CD4-positive, CD25-positive, alpha-beta regulatory T cell (primary cell): ENCODE measurements at regions not wholly inside any gene's neighbourhood (a gene's known extent, or its start where the extent isn't known, plus 50 kb on each side); places are given as distances from the start of the nearest gene placed in this dataset.

Source experiments
- ATAC-seq, 2 donors: fragments of 150-1000 bp; cut with Tn5 transposase; one replicate each; pipeline ENCODE4 v1.10.0; 2021; ENCODE audit warnings: low read depth in 2 of 2, moderate number of reproducible peaks in 2 of 2, moderate library complexity in 1 of 2
- DNase-seq, 3 donors: peaks; one replicate each; pipeline versions ENCODE4 v3.0.0 to v3.0.0-alpha.2; 2012 to 2022; ENCODE audit warnings: mixed read lengths in 1 of 3
- H3K27ac ChIP-seq: one replicate; pipeline ENCODE4 v1.7.0; 2013; ENCODE audit warnings: mild to moderate bottlenecking, low read length; ENCODE audit not compliant: insufficient read depth, poor library complexity, severe bottlenecking
- H3K27me3 ChIP-seq: one replicate; pipeline ENCODE4 v1.7.0; 2013; ENCODE audit warnings: low read length; ENCODE audit not compliant: control insufficient read depth, insufficient read depth
- H3K36me3 ChIP-seq: one replicate; pipeline ENCODE4 v1.7.0; 2013; ENCODE audit warnings: mild to moderate bottlenecking, low read length, moderate library complexity; ENCODE audit not compliant: control insufficient read depth, insufficient read depth
- H3K4me1 ChIP-seq: 2 replicates; pipeline ENCODE4 v1.7.0; 2013; ENCODE audit warnings: mild to moderate bottlenecking, low read length; ENCODE audit not compliant: insufficient read depth, control insufficient read depth, poor library complexity, severe bottlenecking
- H3K4me3 ChIP-seq: one replicate; pipeline ENCODE4 v1.7.0; 2013; ENCODE audit warnings: low read depth, mild to moderate bottlenecking, low read length, moderate library complexity
- H3K9me3 ChIP-seq, 2 experiments: 1 replicate in 1 of 2; 2 replicates in 1 of 2; pipeline ENCODE4 v1.7.0; 2013; ENCODE audit warnings: low read length in 2 of 2, mild to moderate bottlenecking in 1 of 2, moderate library complexity in 1 of 2; ENCODE audit not compliant: control insufficient read depth in 2 of 2
- H3K27ac Mint-ChIP-seq, 3 donors: one replicate each; pipeline ENCODE4 v1.8.0; 2020 to 2022; ENCODE audit warnings: mild to moderate bottlenecking in 3 of 3, mixed read lengths in 3 of 3, moderate library complexity in 2 of 3
- H3K27me3 Mint-ChIP-seq: one replicate; pipeline ENCODE4 v1.8.0; 2022; ENCODE audit warnings: mild to moderate bottlenecking, mixed read lengths
- H3K36me3 Mint-ChIP-seq: one replicate; pipeline ENCODE4 v1.8.0; 2020; ENCODE audit warnings: mixed read lengths
- H3K4me1 Mint-ChIP-seq, 4 donors: one replicate each; pipeline ENCODE4 v1.8.0; 2020 to 2022; ENCODE audit warnings: mixed read lengths in 4 of 4, mild to moderate bottlenecking in 1 of 4
- H3K4me3 Mint-ChIP-seq, 4 donors: one replicate each; pipeline ENCODE4 v1.8.0; 2020 to 2022; ENCODE audit warnings: mild to moderate bottlenecking in 4 of 4, mixed read lengths in 4 of 4, moderate library complexity in 3 of 4
- H3K9me3 Mint-ChIP-seq, 7 donors: one replicate each; pipeline ENCODE4 v1.8.0; 2020 to 2022; ENCODE audit warnings: mixed read lengths in 7 of 7, mild to moderate bottlenecking in 3 of 7, moderate library complexity in 2 of 7

GRCh38 chr2:45084361-45085020, 75.2 kb upstream of the SIX2 start:
- no peak overlapping the region for H3K27ac Mint-ChIP-seq
- Histone ChIP-seq H3K4me3 (no peak overlapping the region), H3K36me3 (no peaks in the 10 kb centered on the region), H3K27me3 (no peaks in the 10 kb centered on the region), H3K9me3 (no peaks in the 10 kb centered on the region), H3K27ac (no peak overlapping the region), H3K4me1 (no peaks in the 10 kb centered on the region)
- ATAC-seq: no peak
- H3K4me3 Mint-ChIP-seq: no peak overlapping the region
- H3K36me3 Mint-ChIP-seq: no peaks in the 10 kb centered on the region
- DNase-seq: no peak
- no peaks in the 10 kb centered on the region for H3K4me1 Mint-ChIP-seq
- H3K9me3 Mint-ChIP-seq: peaks cover 0 to 3% (median 0%) of the 10 kb centered on the region in 7 donors
- peaks cover 5% of the 10 kb centered on the region for H3K27me3 Mint-ChIP-seq

- H3K9me3 Mint-ChIP-seq: peaks cover 0 to 3% (median 0%) of the 10 kb centered on the region in 7 donors
- H3K4me1 Mint-ChIP-seq: no peaks in the 10 kb centered on the region
- Histone ChIP-seq H3K27ac (no peak overlapping the region), H3K4me3 (no peak overlapping the region), H3K27me3 (no peaks in the 10 kb centered on the region), H3K9me3 (no peaks in the 10 kb centered on the region), H3K36me3 (no peaks in the 10 kb centered on the region), H3K4me1 (no peaks in the 10 kb centered on the region)
- H3K27me3 Mint-ChIP-seq: peaks cover 5% of the 10 kb centered on the region
- H3K4me3 Mint-ChIP-seq: no peak overlapping the region
- DNase-seq (no peak), ATAC-seq (no peak)
- no peaks in the 10 kb centered on the region for H3K36me3 Mint-ChIP-seq
- no peak overlapping the region for H3K27ac Mint-ChIP-seq
Observed at GRCh38 chr2:45083175-45083574, 73.9 kb upstream of the SIX2 start.

GRCh38 chr2:45074713-45075112, 65.5 kb upstream of the SIX2 start:
- no peak overlapping the region for H3K27ac ChIP-seq
- ATAC-seq: no peak

GRCh38 chr2:45072862-45073237, 63.6 kb upstream of the SIX2 start:
- H3K27me3 Mint-ChIP-seq: peaks cover 5% of the 10 kb centered on the region
- H3K36me3 ChIP-seq: no peaks in the 10 kb centered on the region
- no peak for DNase-seq
- no peaks in the 10 kb centered on the region for H3K4me1 ChIP-seq
- no peak overlapping the region for H3K4me3 ChIP-seq
- H3K4me1 Mint-ChIP-seq: no peaks in the 10 kb centered on the region
- ATAC-seq: no peak
- H3K27me3 ChIP-seq: no peaks in the 10 kb centered on the region
- H3K9me3 Mint-ChIP-seq: no peaks in the 10 kb centered on the region
- H3K4me3 Mint-ChIP-seq: no peak overlapping the region
- H3K9me3 ChIP-seq: no peaks in the 10 kb centered on the region
- no peaks in the 10 kb centered on the region for H3K36me3 Mint-ChIP-seq
- H3K27ac ChIP-seq: no peak overlapping the region
- no peak overlapping the region for H3K27ac Mint-ChIP-seq

More at GRCh38 chr2:45074713-45075112, 65.5 kb upstream of the SIX2 start:
- no peak overlapping the region for H3K4me3 ChIP-seq
- Mint-ChIP-seq H3K9me3 (no peaks in the 10 kb centered on the region), H3K36me3 (no peaks in the 10 kb centered on the region), H3K4me3 (no peak overlapping the region), H3K4me1 (no peaks in the 10 kb centered on the region), H3K27ac (no peak overlapping the region), H3K27me3 (peaks cover 5% of the 10 kb centered on the region)
- H3K27me3 ChIP-seq: no peaks in the 10 kb centered on the region
- H3K4me1 ChIP-seq: no peaks in the 10 kb centered on the region
- no peaks in the 10 kb centered on the region for H3K36me3 ChIP-seq
- no peak for DNase-seq
- H3K9me3 ChIP-seq: no peaks in the 10 kb centered on the region

- no peaks in the 10 kb centered on the region for H3K4me1 Mint-ChIP-seq
- H3K27ac Mint-ChIP-seq: no peak overlapping the region
- Histone ChIP-seq H3K36me3 (no peaks in the 10 kb centered on the region), H3K9me3 (no peaks in the 10 kb centered on the region), H3K4me3 (no peak overlapping the region), H3K27me3 (no peaks in the 10 kb centered on the region), H3K4me1 (no peaks in the 10 kb centered on the region), H3K27ac (no peak overlapping the region)
- ATAC-seq (no peak), DNase-seq (no peak)
- no peak overlapping the region for H3K4me3 Mint-ChIP-seq
- H3K27me3 Mint-ChIP-seq: peaks cover 5% of the 10 kb centered on the region
- H3K36me3 Mint-ChIP-seq: no peaks in the 10 kb centered on the region
- H3K9me3 Mint-ChIP-seq: peaks cover 0 to 2% (median 0%) of the 10 kb centered on the region in 7 donors
Observed at GRCh38 chr2:45072064-45072861, 63.0 kb upstream of the SIX2 start.

GRCh38 chr2:45070113-45070652, 60.9 kb upstream of the SIX2 start:
- H3K36me3 Mint-ChIP-seq: no peaks in the 10 kb centered on the region

GRCh38 chr2:45069684-45070083, 60.4 kb upstream of the SIX2 start:
- peaks cover 0 to 2% (median 0%) of the 10 kb centered on the region in 7 donors for H3K9me3 Mint-ChIP-seq
- H3K27me3 Mint-ChIP-seq: peaks cover 9% of the 10 kb centered on the region
- no peak overlapping the region for H3K27ac ChIP-seq
- no peaks in the 10 kb centered on the region for H3K36me3 Mint-ChIP-seq
- H3K4me1 Mint-ChIP-seq: no peaks in the 10 kb centered on the region
- H3K27ac Mint-ChIP-seq: no peak overlapping the region
- no peaks in the 10 kb centered on the region for H3K27me3 ChIP-seq
- DNase-seq (no peak), ATAC-seq (no peak)
- H3K4me3 Mint-ChIP-seq: no peak overlapping the region
- H3K9me3 ChIP-seq: no peaks in the 10 kb centered on the region
- H3K4me1 ChIP-seq: no peaks in the 10 kb centered on the region
- H3K36me3 ChIP-seq: no peaks in the 10 kb centered on the region
- H3K4me3 ChIP-seq: no peak overlapping the region

More at GRCh38 chr2:45070113-45070652, 60.9 kb upstream of the SIX2 start:
- Mint-ChIP-seq H3K9me3 (peaks cover 0 to 2% (median 0%) of the 10 kb centered on the region in 7 donors), H3K4me1 (no peaks in the 10 kb centered on the region), H3K4me3 (no peak overlapping the region), H3K27ac (no peak overlapping the region), H3K27me3 (peaks cover 9% of the 10 kb centered on the region)
- H3K27ac ChIP-seq: no peak overlapping the region
- no peaks in the 10 kb centered on the region for H3K9me3 ChIP-seq
- no peaks in the 10 kb centered on the region for H3K27me3 ChIP-seq
- ATAC-seq: no peak
- no peaks in the 10 kb centered on the region for H3K36me3 ChIP-seq
- DNase-seq: no peak
- no peaks in the 10 kb centered on the region for H3K4me1 ChIP-seq
- H3K4me3 ChIP-seq: no peak overlapping the region
